IPS-18c (cell line): ENCODE measurements at regions not wholly inside any gene's neighbourhood (a gene's known extent, or its start where the extent isn't known, plus 50 kb on each side); places are given as distances from the start of the nearest gene placed in this dataset.
"Not testable (repeated sequence)": the region's sequence is repeated elsewhere in the genome, so short reads cannot be mapped to it uniquely, and the experiment has no call there.

ENCODE experiments used
- H3K4me3 ChIP-seq: 2 replicates; pipeline ENCODE4 v1.7.0; 2013; ENCODE audit warnings: low read depth, mild to moderate bottlenecking, low read length, moderate library complexity; ENCODE audit not compliant: insufficient read depth
- H3K9me3 ChIP-seq: one replicate; pipeline ENCODE4 v1.6.1; 2013; ENCODE audit warnings: mild to moderate bottlenecking, low read length, moderate library complexity; ENCODE audit not compliant: control insufficient read depth, insufficient read depth

DNA sequence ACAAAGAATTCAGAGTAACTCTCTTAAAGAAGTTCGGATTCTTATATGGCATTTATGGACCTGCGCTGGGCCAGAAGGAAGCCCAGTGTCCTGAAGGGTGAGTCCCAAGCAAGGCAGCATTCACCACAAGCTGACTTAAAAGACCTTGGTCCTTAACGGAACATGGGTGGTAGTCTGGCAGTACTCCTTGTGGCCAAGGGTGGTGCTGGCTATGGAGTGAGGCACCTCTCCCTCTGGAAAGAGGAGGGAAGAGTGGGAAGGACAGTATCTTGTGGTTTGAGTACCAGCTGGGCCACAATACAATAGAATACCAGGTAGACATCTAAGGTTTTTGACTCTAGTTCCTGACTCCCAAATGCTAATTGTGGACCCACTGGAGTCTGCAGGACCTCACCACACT is 425.7 kb upstream of the CYLC2 start:
- H3K9me3 ChIP-seq = no peaks in the 10 kb centered on the region
- H3K4me3 ChIP-seq = no peak overlapping the region

GRCh38 chr9:102551346-102551745 is 443.8 kb upstream of the CYLC2 start:
- no peaks in the 10 kb centered on the region for H3K9me3 ChIP-seq

GRCh38 chr9:102550886-102551285 is 444.2 kb upstream of the CYLC2 start:
- Histone ChIP-seq H3K4me3 (no peak overlapping the region), H3K9me3 (no peaks in the 10 kb centered on the region)

More at GRCh38 chr9:102551346-102551745, 443.8 kb upstream of the CYLC2 start:
- H3K4me3 ChIP-seq = no peak overlapping the region

GRCh38 chr9:102550266-102550665 is 444.9 kb upstream of the CYLC2 start:
- Histone ChIP-seq H3K9me3 (no peaks in the 10 kb centered on the region), H3K4me3 (no peak overlapping the region)

GRCh38 chr9:102534031-102534430 is 461.1 kb upstream of the CYLC2 start:
- H3K9me3 ChIP-seq = no peaks in the 10 kb centered on the region
- no peak overlapping the region for H3K4me3 ChIP-seq

DNA sequence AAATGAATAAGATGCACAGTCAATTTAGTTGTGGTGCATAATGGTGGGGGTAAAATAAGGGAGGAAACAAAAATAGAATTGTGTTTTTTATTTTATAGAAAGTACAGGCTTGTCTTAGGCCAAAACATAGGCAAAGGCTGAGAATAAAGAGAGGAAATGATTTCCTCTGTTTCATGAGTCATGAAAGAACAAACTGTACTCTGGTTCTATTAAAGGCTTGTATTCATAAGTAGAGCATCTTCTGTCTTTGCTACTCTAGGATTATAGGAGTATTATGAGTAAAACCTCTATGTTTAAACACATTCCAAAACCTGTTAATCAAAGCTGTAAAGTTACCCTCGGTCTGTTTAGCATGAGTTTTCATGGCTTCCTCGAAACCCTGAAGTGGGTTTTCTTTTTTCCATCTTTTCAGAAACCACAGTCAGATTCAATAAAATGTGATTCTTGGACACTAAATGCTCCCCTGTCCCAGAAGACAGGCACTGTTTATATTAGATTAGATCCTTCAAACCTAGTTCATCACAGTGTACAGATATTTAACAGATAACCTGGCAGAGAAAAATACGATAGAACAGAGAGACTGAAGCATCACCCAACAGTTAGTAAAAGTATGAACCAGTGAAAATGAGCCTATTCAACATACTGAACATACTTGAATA is 473.9 kb upstream of the CYLC2 start:
- no peaks in the 10 kb centered on the region for H3K9me3 ChIP-seq
- no peak overlapping the region for H3K4me3 ChIP-seq

DNA sequence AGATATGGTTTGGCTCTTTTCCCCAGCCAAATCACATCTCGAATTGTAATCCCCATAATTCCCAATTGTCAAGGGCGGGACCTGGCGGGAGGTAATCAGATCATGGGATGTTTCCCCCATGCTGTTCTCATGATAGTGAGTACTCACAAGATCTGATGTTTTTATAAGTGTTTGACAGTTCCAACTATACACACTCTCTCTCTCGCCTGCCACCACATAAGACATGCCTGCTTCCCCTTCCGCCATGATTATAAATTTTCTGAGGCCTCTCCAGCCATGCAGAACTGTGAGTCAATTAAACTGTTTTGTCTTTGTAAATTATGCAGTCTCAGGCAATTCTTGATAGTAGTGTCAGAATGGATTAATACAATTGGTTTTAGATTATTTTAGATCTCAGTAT is 475.7 kb upstream of the CYLC2 start:
- no peaks in the 10 kb centered on the region for H3K9me3 ChIP-seq
- no peak overlapping the region for H3K4me3 ChIP-seq

DNA sequence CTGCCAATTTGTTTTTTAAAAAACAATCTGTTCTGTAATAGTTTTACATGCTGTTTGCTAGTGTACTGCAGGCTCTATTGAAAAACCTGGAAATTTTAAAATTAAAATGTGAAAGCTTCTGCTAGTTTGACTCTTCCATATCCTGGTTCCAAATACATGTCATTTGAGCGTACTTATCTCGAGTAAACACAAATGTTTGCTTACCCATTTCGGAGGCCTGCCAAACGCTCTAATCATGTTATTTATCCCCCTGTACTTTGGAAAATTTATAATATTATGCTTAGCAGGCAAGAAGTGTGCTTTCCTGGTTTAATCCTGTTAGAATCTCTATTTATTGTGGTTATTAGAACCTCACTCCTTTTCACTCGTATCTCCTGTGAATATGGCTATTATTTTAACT is 476.8 kb upstream of the CYLC2 start:
- Histone ChIP-seq H3K9me3 (no peaks in the 10 kb centered on the region), H3K4me3 (no peak overlapping the region)

DNA sequence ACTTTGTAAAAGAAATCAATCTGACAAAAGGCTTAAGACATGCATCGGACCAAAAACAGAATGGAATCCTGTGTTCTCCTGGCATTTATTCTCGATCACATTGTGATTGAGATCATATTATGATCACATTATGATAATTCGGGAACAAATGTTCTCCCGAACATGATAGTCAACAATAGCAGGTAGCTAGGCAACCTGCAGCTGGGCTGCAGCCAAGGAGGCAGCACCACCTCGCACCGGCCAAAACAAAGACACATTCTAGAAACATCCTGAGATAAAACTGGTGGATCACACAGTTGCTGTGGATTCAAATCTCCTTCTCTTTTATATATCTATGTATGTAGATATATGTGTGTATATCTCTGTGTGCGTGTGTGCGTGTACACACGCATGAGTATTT is 480.6 kb upstream of the CYLC2 start:
- no peaks in the 10 kb centered on the region for H3K9me3 ChIP-seq
- no peak overlapping the region for H3K4me3 ChIP-seq

- no peak overlapping the region for H3K4me3 ChIP-seq
- H3K9me3 ChIP-seq = no peaks in the 10 kb centered on the region
Observed at GRCh38 chr9:102507044-102507687, 488.0 kb upstream of the CYLC2 start.

GRCh38 chr9:102506406-102506805 is 488.7 kb upstream of the CYLC2 start:
- no peak overlapping the region for H3K4me3 ChIP-seq
- no peaks in the 10 kb centered on the region for H3K9me3 ChIP-seq

GRCh38 chr9:102499468-102499867 is 495.7 kb upstream of the CYLC2 start:
- Histone ChIP-seq H3K9me3 (no peaks in the 10 kb centered on the region), H3K4me3 (no peak overlapping the region)

GRCh38 chr9:102497709-102498108 is 497.4 kb upstream of the CYLC2 start:
- H3K4me3 ChIP-seq = no peak overlapping the region
- H3K9me3 ChIP-seq = no peaks in the 10 kb centered on the region

GRCh38 chr9:102486976-102487375 is 508.2 kb upstream of the CYLC2 start:
- not testable (repeated sequence) for H3K9me3 ChIP-seq, H3K4me3 ChIP-seq

DNA sequence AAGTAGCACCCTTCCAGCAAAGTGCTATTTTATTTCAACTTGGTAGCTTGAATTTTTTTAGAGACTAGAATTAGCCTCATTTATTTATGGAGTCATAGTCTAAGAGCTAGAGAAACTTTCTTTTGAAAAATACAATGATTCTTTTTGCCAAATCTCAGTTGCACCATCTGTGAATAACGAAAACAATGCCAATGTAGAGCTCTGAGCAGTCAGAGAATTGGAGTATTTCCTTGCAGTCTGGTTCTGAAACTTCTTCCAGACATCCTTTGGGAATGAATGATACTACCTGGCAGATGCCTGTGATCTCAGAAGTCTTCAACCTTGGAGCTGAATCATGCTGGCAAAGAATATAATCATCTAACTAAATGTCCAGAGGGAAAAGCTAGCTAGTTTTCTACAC is 511.5 kb upstream of the CYLC2 start:
- H3K4me3 ChIP-seq = no peak overlapping the region
- H3K9me3 ChIP-seq = no peaks in the 10 kb centered on the region

DNA sequence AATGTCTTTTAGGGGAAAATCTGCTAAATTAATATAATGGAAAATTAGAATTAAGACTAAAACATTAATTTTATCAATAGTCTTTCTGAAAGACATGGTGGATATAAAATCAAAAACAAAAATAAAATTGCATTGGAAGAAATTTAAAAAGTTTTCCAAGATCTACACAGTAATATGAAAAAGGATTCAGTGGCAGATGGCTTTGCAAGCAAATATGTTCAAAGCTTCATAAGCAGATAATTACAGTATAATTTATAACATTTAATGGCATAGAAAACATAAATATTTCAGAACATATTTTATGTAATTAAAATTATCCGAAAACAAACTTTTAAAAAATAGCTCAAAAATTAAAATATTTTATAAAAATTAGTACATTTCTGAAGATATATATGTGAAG is 512.4 kb upstream of the CYLC2 start:
- Histone ChIP-seq H3K9me3 (no peaks in the 10 kb centered on the region), H3K4me3 (no peak overlapping the region)

- Histone ChIP-seq H3K4me3 (no peak overlapping the region), H3K9me3 (no peaks in the 10 kb centered on the region)
Observed at GRCh38 chr9:102479191-102479590, 515.9 kb upstream of the CYLC2 start.

DNA sequence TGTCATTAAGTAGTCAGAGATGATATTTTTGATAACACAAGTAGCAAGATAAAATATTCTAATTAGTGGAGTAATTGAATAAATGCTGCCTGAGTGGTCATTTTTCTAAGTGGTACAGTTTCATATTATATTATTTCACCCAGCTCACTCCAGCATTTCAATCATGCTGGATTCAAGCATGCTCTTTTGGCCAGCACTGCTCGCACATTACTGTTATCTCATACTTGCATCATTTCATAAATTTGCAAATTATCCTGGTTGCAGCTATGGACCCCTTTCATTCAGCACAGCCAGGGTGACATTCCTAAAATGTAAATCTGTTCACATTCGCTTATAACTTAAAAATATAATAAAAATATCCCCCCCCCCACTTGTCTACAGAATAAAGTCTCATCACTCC is 520.8 kb upstream of the CYLC2 start:
- no peak overlapping the region for H3K4me3 ChIP-seq
- no peaks in the 10 kb centered on the region for H3K9me3 ChIP-seq

GRCh38 chr9:102469430-102469829 is 525.7 kb upstream of the CYLC2 start:
- not testable (repeated sequence) for H3K4me3 ChIP-seq, H3K9me3 ChIP-seq
